ENCODE measurements at regions not wholly inside any gene's neighbourhood (a gene's known extent, or its start where the extent isn't known, plus 50 kb on each side); places are given as distances from the start of the nearest gene placed in this dataset.

- intact Hi-C loops (cut with DNase I): no loop called here
- DNase-seq (ENCODE audit: missing footprints) (peak; percentile 56), ATAC-seq (no peak)
Measured at GRCh38 chr1:30641572-30642353, 81.6 kb downstream of the MATN1 start.

GRCh38 chr1:30639881-30640452 lies 83.4 kb downstream of the MATN1 start:
- no peak for DNase-seq (ENCODE audit: missing footprints)
- ATAC-seq: no peak
- intact Hi-C loops (cut with DNase I): loop anchor here (10.0 kb wide), 1 partner anchor 115 kb away; no protein-coding TSS in a partner anchor

- intact Hi-C loops (cut with DNase I): loop anchor here (10.0 kb wide), 1 partner anchor 114 kb away; no protein-coding TSS in a partner anchor
- DNase-seq (ENCODE audit: missing footprints): no peak
- ATAC-seq: peak; percentile 74
Measured at GRCh38 chr1:30638811-30639210, 84.6 kb downstream of the MATN1 start.

- DNase-seq (ENCODE audit: missing footprints): no peak
- intact Hi-C loops (cut with DNase I): loop anchor here (10.0 kb wide), 1 partner anchor 113 kb away; no protein-coding TSS in a partner anchor
- no peak for ATAC-seq
Measured at GRCh38 chr1:30638086-30638485, 85.3 kb downstream of the MATN1 start.

GRCh38 chr1:30637183-30637980 lies 86.0 kb downstream of the MATN1 start:
- ATAC-seq (peak; percentile 39), DNase-seq (ENCODE audit: missing footprints) (no peak)
- intact Hi-C loops (cut with DNase I): loop anchor here (10.0 kb wide), 1 partner anchor 113 kb away; no protein-coding TSS in a partner anchor

- DNase-seq (ENCODE audit: missing footprints): no peak
- intact Hi-C loops (cut with DNase I): loop anchor here (10.0 kb wide), 1 partner anchor 112 kb away; no protein-coding TSS in a partner anchor
- no peak for ATAC-seq
Measured at GRCh38 chr1:30636621-30637020, 86.8 kb downstream of the MATN1 start.

GRCh38 chr1:30635391-30635975 lies 87.9 kb downstream of the MATN1 start:
- intact Hi-C loops (cut with DNase I): loop anchor here (10.0 kb wide), 1 partner anchor 111 kb away; no protein-coding TSS in a partner anchor
- no peak for DNase-seq (ENCODE audit: missing footprints)
- no peak for ATAC-seq

- no peak for DNase-seq (ENCODE audit: missing footprints)
- intact Hi-C loops (cut with DNase I): loop anchor here (10.0 kb wide), 1 partner anchor 110 kb away; no protein-coding TSS in a partner anchor
- no peak for ATAC-seq
Measured at GRCh38 chr1:30634507-30634906, 88.9 kb downstream of the MATN1 start.

GRCh38 chr1:30633294-30633693 lies 90.1 kb downstream of the MATN1 start:
- intact Hi-C loops (cut with DNase I): loop anchor here (10.0 kb wide), 1 partner anchor 108 kb away; no protein-coding TSS in a partner anchor
- DNase-seq (ENCODE audit: missing footprints): no peak
- ATAC-seq: no peak

GRCh38 chr1:30632481-30632880 lies 90.9 kb downstream of the MATN1 start:
- no peak for DNase-seq (ENCODE audit: missing footprints)
- intact Hi-C loops (cut with DNase I): loop anchor here (10.0 kb wide), 1 partner anchor 108 kb away; no protein-coding TSS in a partner anchor
- ATAC-seq: no peak

- intact Hi-C loops (cut with DNase I): loop anchor here (10.0 kb wide), 1 partner anchor 107 kb away; no protein-coding TSS in a partner anchor
- ATAC-seq (no peak), DNase-seq (ENCODE audit: missing footprints) (no peak)
Measured at GRCh38 chr1:30631700-30632099, 91.7 kb downstream of the MATN1 start.

GRCh38 chr1:30629501-30629900 lies 93.9 kb downstream of the MATN1 start:
- no peak for DNase-seq (ENCODE audit: missing footprints)
- intact Hi-C loops (cut with DNase I): no loop called here
- no peak for ATAC-seq

GRCh38 chr1:30627994-30628393 lies 95.4 kb downstream of the MATN1 start:
- intact Hi-C loops (cut with DNase I): no loop called here
- no peak for ATAC-seq

GRCh38 chr1:30627206-30627605 lies 96.2 kb downstream of the MATN1 start:
- intact Hi-C loops (cut with DNase I): no loop called here
- DNase-seq (ENCODE audit: missing footprints) (no peak), ATAC-seq (no peak)

More at GRCh38 chr1:30627994-30628393, 95.4 kb downstream of the MATN1 start:
- DNase-seq (ENCODE audit: missing footprints): no peak

- DNase-seq (ENCODE audit: missing footprints) (no peak), ATAC-seq (no peak)
- intact Hi-C loops (cut with DNase I): no loop called here
Measured at GRCh38 chr1:30623431-30623830, 100.0 kb downstream of the MATN1 start.

- ATAC-seq: no peak
- DNase-seq (ENCODE audit: missing footprints): no peak
- intact Hi-C loops (cut with DNase I): no loop called here
Measured at GRCh38 chr1:30619619-30620018, 103.8 kb downstream of the MATN1 start.

GRCh38 chr1:30618335-30618747 lies 105.0 kb downstream of the MATN1 start:
- intact Hi-C loops (cut with DNase I): no loop called here
- DNase-seq (ENCODE audit: missing footprints) (no peak), ATAC-seq (no peak)

- intact Hi-C loops (cut with DNase I): no loop called here
- ATAC-seq: no peak
- no peak for DNase-seq (ENCODE audit: missing footprints)
Measured at GRCh38 chr1:30616759-30617158, 106.6 kb downstream of the MATN1 start.
